WERI-Rb-1 (cell line): ENCODE measurements at regions not wholly inside any gene's neighbourhood (a gene's known extent, or its start where the extent isn't known, plus 50 kb on each side); places are given as distances from the start of the nearest gene placed in this dataset.

ENCODE experiments used
- DNase-seq: peaks from one replicate; pipeline ENCODE4 v3.0.0-alpha.2; 2020
- H3K27ac ChIP-seq: fragments of 250-450 bp; sonication (Bioruptor Pico); 2 replicates; pipeline ENCODE4 v1.5.1; 2020; ENCODE audit warnings: mild to moderate bottlenecking, moderate library complexity
- H3K27me3 ChIP-seq: fragments of 250-450 bp; sonication (Bioruptor Pico); 2 replicates; pipeline ENCODE4 v1.5.1; 2021; ENCODE audit warnings: mild to moderate bottlenecking, low read depth, moderate library complexity; ENCODE audit not compliant: insufficient read depth, severe bottlenecking
- H3K36me3 ChIP-seq: fragments of 250-450 bp; sonication (Bioruptor Pico); 2 replicates; pipeline ENCODE4 v1.5.1; 2020; ENCODE audit warnings: mild to moderate bottlenecking, moderate library complexity
- H3K4me3 ChIP-seq: 2 replicates; pipeline ENCODE4 v1.5.1; 2011; ENCODE audit warnings: low read depth, mild to moderate bottlenecking, control low read depth, low read length
- H3K9me3 ChIP-seq: fragments of 250-450 bp; sonication (Bioruptor Pico); 2 replicates; pipeline ENCODE4 v1.5.1; 2021; ENCODE audit warnings: mild to moderate bottlenecking, moderate library complexity; ENCODE audit not compliant: severe bottlenecking
- CTCF ChIP-seq: IDR thresholded peaks from 2 replicates; pipeline ENCODE4 v1.5.1; 2011; ENCODE audit warnings: low read depth, mild to moderate bottlenecking, control low read depth, inconsistent platforms, low read length

DNA sequence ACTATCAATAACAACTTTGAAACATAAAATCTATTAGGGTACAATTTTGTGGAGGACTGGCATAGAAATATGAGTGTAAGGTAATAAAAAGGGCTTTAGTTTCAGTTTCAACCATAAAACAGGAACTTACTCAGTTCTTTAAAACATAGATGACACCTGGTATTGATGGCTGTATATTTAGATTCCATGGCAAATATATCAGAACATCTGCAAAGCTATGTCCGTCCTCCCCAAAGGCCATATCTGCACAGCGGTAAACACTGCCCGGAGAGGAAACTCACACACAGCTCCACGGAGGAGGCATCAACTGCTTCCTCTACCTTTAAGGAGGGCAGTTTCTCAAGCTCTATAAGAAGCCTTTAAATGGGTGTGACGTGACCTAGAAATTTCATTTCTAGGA, 993.3 kb downstream of the BRD1 start:
- no peak for TF ChIP-seq CTCF
- H3K9me3 ChIP-seq, result peaks cover 5% of the 10 kb centered on the region
- H3K27me3 ChIP-seq, result no peaks in the 10 kb centered on the region
- no peaks in the 10 kb centered on the region for H3K36me3 ChIP-seq
- DNase-seq, result no peak
- H3K27ac ChIP-seq, result no peak overlapping the region
- no peak overlapping the region for H3K4me3 ChIP-seq

- peaks cover 5% of the 10 kb centered on the region for H3K9me3 ChIP-seq
- no peaks in the 10 kb centered on the region for H3K27me3 ChIP-seq
- no peak for TF ChIP-seq CTCF
- DNase-seq, result no peak
- no peak overlapping the region for H3K27ac ChIP-seq
- H3K4me3 ChIP-seq, result no peak overlapping the region
- no peaks in the 10 kb centered on the region for H3K36me3 ChIP-seq
Measured at GRCh38 chr22:48832592-48832991, 995.1 kb downstream of the BRD1 start.

- H3K27ac ChIP-seq, result no peak overlapping the region
- TF ChIP-seq CTCF, result no peak
- no peak overlapping the region for H3K4me3 ChIP-seq
- H3K36me3 ChIP-seq, result no peaks in the 10 kb centered on the region
- no peaks in the 10 kb centered on the region for H3K27me3 ChIP-seq
- DNase-seq, result no peak
- peaks cover 5% of the 10 kb centered on the region for H3K9me3 ChIP-seq
Measured at GRCh38 chr22:48829908-48830307, 997.8 kb downstream of the BRD1 start.

- TF ChIP-seq CTCF, result no peak
- Histone ChIP-seq H3K9me3 (peaks cover 5% of the 10 kb centered on the region), H3K27ac (no peak overlapping the region), H3K36me3 (no peaks in the 10 kb centered on the region), H3K4me3 (no peak overlapping the region), H3K27me3 (no peaks in the 10 kb centered on the region)
- no peak for DNase-seq
Measured at GRCh38 chr22:48828688-48829087, 999.0 kb downstream of the BRD1 start.

DNA sequence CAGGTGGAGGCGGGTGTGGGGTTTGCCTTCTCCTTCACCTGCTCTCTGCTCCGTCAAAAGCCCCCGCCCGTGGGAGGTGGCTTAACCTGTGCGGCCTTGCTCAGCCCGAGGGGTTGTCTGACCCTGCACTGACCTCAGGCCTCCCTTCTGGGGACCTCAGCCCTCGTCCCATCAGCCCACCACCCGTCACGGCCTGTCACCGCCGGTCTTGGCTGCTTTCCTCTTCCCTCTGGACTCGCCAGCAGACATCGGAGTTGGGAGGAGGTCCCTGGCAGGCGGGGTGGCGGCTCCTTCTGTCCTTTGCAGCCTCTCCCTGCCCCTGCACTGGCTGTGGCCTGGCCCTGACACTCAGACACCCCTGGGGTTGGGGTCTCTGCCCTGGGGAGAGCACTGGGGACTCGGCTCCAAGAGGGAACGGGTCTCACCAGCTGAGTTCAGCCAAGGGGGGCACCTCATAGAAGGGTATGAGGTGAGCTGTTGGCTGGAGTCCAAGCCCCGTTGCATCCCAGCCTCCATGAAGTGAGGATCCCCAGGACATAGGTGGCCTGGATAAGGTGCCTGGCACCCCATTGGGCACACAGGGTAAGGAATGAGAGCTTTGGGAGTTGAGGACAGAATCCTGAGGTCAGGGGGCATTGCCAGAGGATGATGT, 999.6 kb downstream of the BRD1 start:
- DNase-seq, result no peak
- no peak overlapping the region for H3K4me3 ChIP-seq
- H3K27me3 ChIP-seq, result no peaks in the 10 kb centered on the region
- no peak overlapping the region for H3K27ac ChIP-seq
- TF ChIP-seq CTCF, result no peak
- peaks cover 5% of the 10 kb centered on the region for H3K9me3 ChIP-seq
- H3K36me3 ChIP-seq, result no peaks in the 10 kb centered on the region

DNA sequence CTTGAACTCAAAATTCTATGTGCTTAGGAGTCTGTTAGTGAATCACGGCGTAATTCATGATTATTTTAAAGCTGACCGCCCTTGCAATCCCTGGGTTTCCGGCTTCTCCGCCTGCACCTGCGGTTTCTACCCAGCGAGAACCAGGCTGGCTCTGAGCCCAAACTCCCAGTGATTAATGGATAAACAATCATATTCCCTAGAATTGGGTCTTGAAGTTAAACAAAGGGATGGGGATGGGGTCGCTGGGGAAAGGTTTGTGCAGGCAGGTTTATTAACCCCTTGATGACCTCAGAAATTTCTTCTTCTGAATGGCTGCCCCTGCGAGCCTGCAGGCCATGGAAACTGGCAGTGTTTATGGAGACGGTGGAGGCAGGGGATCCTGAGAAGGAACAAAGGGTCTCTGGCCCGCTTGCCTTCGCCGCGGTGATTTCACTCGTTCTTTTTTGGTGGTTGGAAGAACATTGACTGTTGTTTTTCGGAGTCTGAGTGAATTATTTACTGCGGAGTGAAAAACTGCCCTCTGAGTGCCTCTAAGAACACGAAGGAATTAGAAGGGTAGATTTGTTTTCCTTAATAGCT, 1000.3 kb downstream of the BRD1 start:
- Histone ChIP-seq H3K27ac (no peak overlapping the region), H3K9me3 (peaks cover 3% of the 10 kb centered on the region), H3K36me3 (no peaks in the 10 kb centered on the region), H3K27me3 (no peaks in the 10 kb centered on the region), H3K4me3 (no peak overlapping the region)
- TF ChIP-seq CTCF, result no peak
- no peak for DNase-seq
